Spleen (tissue), 7 donors: ENCODE measurements at regions not wholly inside any gene's neighbourhood (a gene's known extent, or its start where the extent isn't known, plus 50 kb on each side); places are given as distances from the start of the nearest gene placed in this dataset.

Experiments used
- POLR2A ChIP-seq, 3 donors: fragments of 450-650 bp; IDR thresholded peaks; one replicate each; pipeline ENCODE4 v1.5.1; 2017; ENCODE audit warnings: antibody characterized with exemption in 3 of 3, mild to moderate bottlenecking in 1 of 3
- TF ChIP-seq, protein P1 (sequence below), 11 experiments: fragments of 200-600 bp in 7 of 11; fragments of 450-650 bp in 4 of 11; sonication (generic) in 4 of 11; IDR thresholded peaks in 8 of 11; conservative IDR thresholded peaks in 3 of 11; 1 replicate in 7 of 11; 2 replicates in 4 of 11; pipeline versions ENCODE4 v1.4.0 to v1.8.0; 2016 to 2021; ENCODE audit warnings: antibody characterized with exemption in 11 of 11, inconsistent platforms in 4 of 11, mild to moderate bottlenecking in 1 of 11
- donor health status: DM: no; HTN: no; CAD: no; lungs with moderate emphysema.
- donor health status: DM: no; HTN: no; CAD: no.
- donor health status: DM: no; HTN: no; CAD: no.

DNA sequence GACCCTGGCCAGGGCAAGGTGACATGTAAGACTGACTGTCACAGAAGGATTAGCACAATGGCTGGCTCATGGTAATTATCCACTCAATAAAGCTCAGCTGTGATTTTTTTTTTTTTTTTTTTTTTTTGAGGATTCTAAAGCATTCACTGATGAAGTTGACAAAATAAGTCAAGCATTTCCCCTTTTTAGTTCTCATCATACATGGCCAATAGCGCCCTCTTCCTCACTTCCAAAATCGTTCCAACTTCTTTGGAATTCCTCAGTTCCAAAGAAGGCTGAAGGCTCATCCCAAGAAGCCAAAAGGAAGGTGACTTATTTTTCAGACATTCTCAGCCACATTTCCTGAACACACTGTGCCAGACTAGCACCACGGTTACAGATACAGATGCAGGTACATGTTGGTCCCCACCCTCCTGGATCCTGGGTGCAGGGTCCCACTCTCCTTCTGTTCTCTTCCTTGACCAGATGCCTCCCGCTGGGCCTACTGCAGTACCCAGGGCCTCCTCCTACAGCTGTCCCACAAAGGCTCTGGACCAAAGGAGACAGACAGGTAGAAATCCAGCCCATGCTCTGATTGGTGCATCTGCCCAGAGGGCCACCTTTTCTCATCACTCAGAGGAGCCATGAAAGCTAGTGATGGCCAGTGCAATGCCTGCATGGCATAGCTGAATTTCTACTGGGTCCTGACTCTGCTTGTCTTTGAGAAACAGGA lies 202.6 kb downstream of the UACA start:
- TF ChIP-seq POLR2A (IDR thresholded peaks at IDR 0.05): no peak
- TF ChIP-seq, protein P1, sequence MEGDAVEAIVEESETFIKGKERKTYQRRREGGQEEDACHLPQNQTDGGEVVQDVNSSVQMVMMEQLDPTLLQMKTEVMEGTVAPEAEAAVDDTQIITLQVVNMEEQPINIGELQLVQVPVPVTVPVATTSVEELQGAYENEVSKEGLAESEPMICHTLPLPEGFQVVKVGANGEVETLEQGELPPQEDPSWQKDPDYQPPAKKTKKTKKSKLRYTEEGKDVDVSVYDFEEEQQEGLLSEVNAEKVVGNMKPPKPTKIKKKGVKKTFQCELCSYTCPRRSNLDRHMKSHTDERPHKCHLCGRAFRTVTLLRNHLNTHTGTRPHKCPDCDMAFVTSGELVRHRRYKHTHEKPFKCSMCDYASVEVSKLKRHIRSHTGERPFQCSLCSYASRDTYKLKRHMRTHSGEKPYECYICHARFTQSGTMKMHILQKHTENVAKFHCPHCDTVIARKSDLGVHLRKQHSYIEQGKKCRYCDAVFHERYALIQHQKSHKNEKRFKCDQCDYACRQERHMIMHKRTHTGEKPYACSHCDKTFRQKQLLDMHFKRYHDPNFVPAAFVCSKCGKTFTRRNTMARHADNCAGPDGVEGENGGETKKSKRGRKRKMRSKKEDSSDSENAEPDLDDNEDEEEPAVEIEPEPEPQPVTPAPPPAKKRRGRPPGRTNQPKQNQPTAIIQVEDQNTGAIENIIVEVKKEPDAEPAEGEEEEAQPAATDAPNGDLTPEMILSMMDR (IDR thresholded peaks at IDR 0.05 in 8 of 11, conservative IDR thresholded peaks at IDR 0.05 in 3 of 11): no peak
